Astrocyte of the cerebellum (primary cell): ENCODE measurements at regions not wholly inside any gene's neighbourhood (a gene's known extent, or its start where the extent isn't known, plus 50 kb on each side); places are given as distances from the start of the nearest gene placed in this dataset.

Experiments
- DNase-seq: peaks from one replicate; pipeline ENCODE4 v3.0.0-alpha.2; 2011; ENCODE audit warnings: low read depth
- H3K4me3 ChIP-seq: 2 replicates; pipeline ENCODE4 v1.5.1; 2011; ENCODE audit warnings: mild to moderate bottlenecking, low read depth, low read length, moderate library complexity
- in situ Hi-C: cut with HindIII; loops from 2 replicates; pipeline ENCODE4 v1.10.0; 2017; ENCODE audit warnings: low sequenced_read_pairs
- TF ChIP-seq, protein P1 (sequence below): IDR thresholded peaks from 2 replicates; pipeline ENCODE4 v1.5.1; 2012; ENCODE audit warnings: low read length, low read depth, moderate library complexity, mild to moderate bottlenecking; ENCODE audit errors: missing control alignments

DNA sequence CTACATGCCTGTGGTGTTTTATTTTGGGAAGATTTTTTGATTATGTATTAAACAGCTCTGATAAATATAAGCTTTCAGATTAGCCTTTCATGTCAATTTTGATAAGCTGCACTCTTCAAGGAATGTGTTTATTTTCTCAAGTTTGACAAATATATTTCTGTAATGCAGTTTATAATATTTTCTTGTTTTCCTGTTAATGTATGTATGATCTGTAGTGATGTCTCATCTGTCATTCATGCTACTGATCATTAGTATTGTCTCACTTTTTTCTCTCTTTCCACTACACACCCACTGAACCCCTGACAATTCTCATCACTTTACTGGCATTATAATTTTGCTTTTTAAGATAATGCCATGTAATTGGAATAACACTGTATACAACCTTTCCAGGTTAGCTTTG, 100.9 kb downstream of the TMEM18 start:
- TF ChIP-seq, protein P1, sequence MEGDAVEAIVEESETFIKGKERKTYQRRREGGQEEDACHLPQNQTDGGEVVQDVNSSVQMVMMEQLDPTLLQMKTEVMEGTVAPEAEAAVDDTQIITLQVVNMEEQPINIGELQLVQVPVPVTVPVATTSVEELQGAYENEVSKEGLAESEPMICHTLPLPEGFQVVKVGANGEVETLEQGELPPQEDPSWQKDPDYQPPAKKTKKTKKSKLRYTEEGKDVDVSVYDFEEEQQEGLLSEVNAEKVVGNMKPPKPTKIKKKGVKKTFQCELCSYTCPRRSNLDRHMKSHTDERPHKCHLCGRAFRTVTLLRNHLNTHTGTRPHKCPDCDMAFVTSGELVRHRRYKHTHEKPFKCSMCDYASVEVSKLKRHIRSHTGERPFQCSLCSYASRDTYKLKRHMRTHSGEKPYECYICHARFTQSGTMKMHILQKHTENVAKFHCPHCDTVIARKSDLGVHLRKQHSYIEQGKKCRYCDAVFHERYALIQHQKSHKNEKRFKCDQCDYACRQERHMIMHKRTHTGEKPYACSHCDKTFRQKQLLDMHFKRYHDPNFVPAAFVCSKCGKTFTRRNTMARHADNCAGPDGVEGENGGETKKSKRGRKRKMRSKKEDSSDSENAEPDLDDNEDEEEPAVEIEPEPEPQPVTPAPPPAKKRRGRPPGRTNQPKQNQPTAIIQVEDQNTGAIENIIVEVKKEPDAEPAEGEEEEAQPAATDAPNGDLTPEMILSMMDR = no peak
- no peak overlapping the region for H3K4me3 ChIP-seq

DNA sequence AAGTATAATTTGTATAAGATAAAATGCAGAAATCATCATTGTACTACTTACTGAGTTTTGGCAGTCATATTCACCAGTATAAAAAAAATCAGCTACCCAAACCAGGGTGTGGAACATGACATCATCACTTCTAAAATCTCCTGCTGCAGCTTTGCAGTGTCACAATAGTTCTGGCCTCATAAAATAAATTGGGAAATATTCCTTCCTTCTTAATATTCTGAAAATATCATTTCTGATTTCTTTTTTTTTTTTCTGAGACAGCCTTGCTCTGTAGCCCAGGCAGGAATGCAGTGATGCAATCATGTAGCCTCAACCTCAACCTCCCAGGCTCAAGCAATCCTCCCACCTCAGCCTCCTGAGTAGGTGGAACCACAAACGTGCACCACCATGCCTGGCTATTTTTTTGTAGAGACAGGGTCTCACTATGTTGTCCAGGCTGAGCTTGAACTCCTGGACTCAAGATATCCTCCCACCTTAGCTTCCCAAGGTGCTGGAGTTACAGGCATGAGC, 101.4 kb downstream of the TMEM18 start:
- in situ Hi-C loops = no loop called here
- no peak for DNase-seq
- TF ChIP-seq, protein P1 = no peak
- no peak overlapping the region for H3K4me3 ChIP-seq

More for the DNA sequence above, 100.9 kb downstream of the TMEM18 start:
- DNase-seq = no peak
- in situ Hi-C loops = no loop called here

DNA sequence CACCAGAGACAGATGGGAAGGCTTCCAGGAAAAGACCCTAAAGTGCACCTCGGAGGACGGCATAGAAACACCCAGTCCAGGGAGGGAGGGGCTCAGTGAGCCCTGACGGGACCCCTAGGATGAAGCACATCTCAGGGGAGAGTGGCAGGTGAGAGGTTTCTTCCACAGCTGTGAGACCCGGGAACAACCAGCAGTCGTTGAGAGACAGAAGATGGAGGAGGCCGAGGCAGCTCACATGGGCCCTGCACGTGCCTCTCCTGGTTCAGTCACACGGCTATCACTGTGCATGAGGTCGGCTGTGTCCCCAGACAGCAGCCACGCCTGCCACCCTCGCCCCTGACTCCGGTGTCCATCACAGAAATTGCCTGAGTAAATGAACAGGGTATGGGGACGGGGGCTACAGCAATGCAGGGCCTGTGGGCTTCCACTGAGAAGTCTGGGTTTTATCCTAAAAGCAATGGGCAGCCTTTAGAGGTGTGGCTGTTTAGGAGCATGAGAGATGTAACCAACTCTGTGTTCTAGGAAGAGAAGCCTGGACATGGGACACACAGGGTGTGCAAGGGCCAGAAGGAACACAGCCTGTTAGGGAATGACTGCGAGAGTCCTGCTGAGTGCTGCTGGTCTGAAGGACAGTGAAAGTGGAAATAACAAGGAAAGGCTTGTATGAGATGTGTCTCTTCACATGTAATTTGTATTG, 102.0 kb downstream of the TMEM18 start:
- H3K4me3 ChIP-seq = no peak overlapping the region
- DNase-seq = no peak
- TF ChIP-seq, protein P1 = no peak
- in situ Hi-C loops = no loop called here

DNA sequence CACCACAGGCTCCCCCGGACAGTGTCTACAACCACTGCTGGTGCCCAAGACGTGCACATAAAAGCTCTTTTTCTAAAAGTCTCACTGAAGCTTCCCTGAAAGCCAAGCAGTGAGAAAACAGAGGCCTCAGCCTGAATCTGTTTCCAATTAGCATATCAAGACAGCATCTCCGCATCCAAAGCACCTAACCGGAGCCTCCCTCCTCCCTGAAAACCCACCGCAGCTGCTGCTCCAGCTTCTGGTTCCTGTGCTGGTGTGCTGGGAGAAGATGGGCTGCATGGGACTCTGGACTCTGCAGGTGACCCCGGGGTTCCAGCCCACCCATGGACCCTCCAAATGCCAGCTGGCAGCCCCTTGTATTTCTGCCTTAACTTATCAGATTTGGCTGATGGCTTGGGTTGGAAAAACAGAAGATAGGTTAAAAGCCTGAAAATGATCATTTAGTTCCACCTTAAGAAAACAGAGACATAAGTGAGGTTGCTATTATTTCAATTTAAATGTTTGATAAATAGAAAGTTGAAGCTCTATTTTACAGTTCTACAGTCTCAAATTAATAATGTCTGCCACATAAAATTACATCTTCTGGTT, 103.3 kb downstream of the TMEM18 start:
- TF ChIP-seq, protein P1 = no peak
- in situ Hi-C loops = no loop called here
- H3K4me3 ChIP-seq = no peak overlapping the region
- no peak for DNase-seq

DNA sequence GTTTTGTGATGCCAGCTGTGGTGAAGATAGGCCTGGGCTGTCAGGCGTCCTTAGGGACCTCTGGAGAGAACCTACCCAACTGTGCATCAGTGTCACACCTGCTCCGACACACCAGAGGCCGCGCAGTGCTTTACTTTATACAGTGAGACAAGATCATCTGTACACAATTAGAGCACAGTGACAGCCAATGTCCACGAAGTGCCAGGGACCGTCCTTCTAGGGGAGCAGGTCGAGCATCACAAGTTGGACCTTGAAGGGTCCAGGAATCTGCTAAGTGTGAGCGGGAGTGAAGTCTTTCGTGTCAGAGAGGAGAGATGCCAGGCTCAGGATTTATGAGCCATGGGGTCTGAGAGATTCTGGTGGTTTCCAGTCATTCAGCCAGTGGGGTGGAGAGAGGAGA, 104.2 kb downstream of the TMEM18 start:
- in situ Hi-C loops = no loop called here
- TF ChIP-seq, protein P1 = no peak
- DNase-seq = no peak
- H3K4me3 ChIP-seq = no peak overlapping the region

DNA sequence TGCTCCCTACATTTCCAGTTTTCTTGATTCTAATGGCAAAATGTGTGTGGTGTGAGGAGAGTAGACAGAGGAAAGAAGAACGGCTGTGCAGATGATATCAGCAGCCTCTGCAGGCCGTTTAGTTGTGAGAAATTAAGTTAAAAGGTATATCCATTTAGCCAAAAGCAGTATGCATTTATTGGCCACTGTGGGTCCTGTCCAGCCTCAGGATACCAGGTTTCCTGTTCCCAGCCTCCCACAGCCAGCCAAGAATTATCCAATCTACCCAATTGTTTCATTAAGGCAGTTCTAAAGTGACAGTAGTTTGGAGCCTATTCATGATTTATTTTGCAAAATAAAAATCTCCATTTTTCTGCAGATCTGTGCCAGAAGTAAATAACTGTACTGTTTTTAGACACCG, 107.5 kb downstream of the TMEM18 start:
- TF ChIP-seq, protein P1 = no peak
- in situ Hi-C loops = no loop called here

More for the DNA sequence above, 107.5 kb downstream of the TMEM18 start:
- no peak overlapping the region for H3K4me3 ChIP-seq
- no peak for DNase-seq
